Activated CD8-positive, alpha-beta memory T cell treated with anti-CD3 and anti-CD28 coated beads for 24 hours (primary cell): ENCODE measurements at regions not wholly inside any gene's neighbourhood (a gene's known extent, or its start where the extent isn't known, plus 50 kb on each side); places are given as distances from the start of the nearest gene placed in this dataset.

Experiments
- DNase-seq: peaks from one replicate; pipeline ENCODE4 v3.0.0-alpha.2; 2020

DNA sequence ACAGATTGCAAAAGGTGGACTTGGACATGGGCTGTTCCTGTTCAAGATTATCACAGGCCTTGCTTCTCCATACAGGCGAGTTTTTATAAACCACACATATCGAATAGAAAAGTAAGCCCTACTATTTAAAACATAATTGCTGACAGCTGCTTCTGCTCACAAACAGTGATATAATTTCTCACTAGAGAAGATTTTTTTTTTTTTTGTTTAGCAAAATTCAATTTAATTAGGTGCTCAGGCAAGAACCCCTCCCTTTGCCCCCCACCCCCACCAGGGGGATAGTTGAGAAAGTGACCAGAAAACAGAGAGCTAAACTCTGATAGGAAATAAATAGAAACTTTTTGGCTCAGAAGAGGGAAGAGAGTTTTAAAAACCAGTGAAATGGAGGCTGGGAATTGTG is 132.8 kb upstream of the CRY1 start:
- DNase-seq, result no peak

DNA sequence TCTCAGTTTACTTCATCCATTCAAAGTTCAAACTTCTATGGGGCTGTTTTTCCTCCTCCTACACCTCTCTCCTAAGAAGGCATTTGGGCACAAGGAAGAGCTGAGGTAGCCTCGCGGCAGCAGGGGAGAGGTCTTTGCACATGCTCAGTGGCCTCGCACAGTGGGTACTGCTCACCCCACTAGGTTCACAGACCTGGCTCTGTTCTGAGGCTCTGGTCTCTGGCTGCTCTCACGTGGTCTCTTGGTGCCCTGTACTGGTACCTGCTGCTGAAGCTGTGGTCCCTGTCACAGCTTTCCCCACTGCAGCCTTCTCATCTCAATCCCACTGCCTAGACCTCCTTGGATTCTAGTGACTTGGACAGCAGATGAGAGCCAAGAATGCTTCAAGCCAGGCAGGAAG is 134.7 kb upstream of the CRY1 start:
- no peak for DNase-seq

DNA sequence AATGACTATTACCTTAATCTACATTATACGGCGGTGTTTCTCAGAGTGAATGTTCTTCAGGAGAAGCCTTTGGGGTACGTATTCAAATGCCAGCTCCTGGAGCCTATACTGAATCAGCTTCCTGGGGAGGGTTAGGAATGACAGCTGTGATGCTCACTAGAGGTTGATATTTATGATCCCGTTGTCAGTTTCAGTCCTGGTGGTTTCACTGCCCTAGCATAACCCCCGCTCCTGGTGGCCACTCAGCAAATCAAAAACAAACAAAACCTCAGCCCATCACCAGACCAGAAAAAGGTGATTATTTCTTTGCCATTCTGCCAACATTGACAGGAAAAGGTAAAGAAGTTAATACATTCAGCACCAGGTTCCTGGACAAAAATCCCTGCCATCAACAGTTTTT is 136.5 kb upstream of the CRY1 start:
- no peak for DNase-seq

DNA sequence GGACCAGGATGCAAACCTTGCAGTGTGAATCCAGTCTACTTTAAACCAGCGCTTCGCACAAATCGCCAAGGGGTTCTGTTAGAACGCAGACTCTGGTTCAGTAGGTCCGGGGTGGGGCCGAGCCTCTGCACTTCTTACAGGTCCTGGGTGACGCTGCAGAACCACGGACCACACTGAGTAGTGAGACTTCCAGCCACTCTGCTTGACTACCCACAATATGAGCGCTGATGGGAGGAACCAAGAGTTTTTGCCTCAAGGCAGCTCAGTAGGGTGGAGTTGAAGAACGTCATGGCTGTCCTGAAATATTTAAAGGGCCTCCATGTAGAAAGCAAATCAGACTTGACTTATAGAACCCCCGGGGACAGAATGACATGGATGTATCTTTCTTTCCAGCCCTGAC is 138.0 kb upstream of the CRY1 start:
- DNase-seq, result no peak

DNA sequence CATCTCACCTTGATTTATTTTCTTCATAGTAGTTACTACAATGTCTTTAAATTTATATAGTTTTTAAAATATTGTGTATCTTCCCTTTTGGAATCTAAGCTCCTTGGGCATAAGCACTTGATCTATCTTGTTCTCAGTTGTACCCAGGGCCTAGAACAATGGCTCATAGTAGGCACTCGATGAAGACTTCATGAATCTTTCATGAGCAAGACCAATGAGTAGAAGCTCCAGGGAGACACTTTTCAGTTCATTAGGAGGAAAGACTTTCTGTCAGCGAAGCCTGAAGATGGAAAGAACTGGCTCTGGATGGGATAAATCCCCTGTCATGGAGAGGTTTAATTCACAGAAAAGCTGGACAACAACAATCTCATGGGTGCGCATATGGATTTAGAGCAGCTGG is 140.2 kb upstream of the CRY1 start:
- DNase-seq, result no peak

DNA sequence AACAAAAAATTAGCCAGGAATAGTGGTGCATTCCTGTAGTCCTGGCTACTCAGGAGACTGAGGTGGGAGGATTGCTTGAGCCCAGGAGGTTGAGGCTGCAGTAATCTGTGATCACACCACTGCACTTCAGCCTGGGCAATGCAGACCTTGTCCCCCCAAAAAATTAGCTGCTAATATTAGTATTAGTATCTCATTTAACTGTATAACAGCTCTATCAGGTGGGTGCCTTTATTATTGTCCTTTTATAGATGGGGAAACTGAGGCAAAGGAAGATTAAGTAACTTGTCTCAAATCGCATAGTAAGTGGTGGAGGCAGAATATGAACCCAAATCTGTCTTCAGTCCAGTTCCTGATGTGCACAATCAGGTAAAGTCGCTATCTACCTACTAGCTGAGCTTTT is 142.3 kb upstream of the CRY1 start:
- DNase-seq, result no peak

DNA sequence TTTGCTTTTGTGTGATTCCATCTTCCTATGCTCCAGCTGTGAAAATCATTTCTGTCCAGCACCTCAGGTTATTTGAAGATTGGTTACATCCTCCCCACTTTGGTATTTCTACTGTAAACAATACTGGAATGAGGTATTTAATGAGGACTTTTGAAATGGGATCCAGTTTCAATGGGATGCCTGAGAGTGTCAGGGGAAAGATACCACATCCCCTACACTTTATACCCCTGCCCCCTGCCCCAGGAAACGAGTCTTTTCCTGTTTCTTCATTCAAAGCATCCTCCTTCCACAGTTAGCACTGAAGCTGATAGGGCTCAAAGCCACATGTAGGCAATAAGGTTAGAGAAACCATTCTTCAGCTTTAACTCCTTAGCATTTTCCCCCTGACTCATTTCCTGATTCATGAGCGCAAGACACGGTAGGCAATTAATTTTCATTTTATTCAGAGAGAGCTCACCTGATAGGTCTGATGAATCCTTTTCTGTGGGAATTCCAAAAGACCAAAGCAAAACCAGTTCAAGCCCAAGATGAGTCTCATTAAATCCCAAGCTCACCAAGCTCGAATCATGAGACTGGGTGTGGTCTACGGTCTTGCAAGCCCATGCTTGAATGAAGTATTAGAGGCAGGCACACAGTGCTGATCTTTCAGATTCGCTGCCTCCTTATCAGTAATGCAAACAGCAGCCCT is 143.6 kb upstream of the CRY1 start:
- DNase-seq, result no peak

DNA sequence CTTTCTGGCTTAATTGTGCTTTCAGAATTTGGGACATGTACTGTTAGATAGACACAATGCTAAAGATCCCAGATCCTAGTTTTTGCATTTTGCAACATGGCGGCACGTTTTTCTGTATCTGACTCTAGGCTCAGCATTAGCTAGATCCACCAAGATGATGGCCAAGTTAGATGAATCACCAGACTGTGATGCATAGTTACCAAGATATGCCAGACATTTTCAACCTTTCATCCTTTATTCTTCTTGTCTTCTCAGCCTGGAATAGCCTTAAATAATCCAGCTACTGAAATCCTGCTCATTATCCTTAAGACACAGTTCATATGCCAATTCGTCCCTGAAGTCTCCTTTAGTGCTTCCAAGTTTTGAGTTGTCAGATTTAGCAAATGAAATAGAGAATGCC is 144.9 kb upstream of the CRY1 start:
- no peak for DNase-seq

DNA sequence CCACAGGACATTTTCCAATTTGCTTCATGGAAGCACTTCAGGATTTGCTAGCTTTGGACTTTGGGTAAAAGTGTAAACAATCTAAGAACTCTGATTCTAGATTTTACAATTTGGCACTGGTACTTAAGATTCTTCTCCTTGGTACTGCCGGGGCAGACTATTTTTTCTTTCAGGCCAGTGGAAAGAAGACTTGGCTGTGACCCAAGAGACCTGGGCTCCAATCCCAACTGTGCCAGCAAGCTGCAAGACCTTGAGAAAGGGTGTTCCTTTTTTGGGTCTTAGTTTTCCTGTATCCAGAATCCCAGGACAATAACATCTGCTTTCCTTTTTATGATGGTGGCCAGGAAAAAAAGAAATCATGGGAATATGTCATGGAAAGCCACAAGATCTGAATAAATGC is 148.1 kb upstream of the CRY1 start:
- DNase-seq, result no peak

DNA sequence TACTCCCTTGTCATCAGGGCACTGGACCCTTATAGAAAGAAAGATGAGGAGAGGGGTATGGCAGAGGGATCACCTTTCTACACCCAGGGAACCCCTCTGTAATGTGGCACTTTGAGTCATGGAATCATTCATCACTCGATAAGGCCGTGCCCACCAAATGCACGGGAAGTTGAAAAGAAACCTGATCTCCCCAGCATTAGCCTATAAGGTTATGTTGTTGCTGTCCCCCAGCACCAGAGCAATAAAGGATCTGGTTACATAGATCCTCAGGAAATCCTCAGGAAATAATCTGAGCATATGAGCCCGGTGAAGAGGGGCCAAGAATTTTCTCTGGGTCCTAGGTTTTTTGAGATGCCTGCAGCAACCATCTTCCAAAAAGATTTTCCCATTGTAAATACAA is 148.8 kb upstream of the CRY1 start:
- DNase-seq, result no peak

DNA sequence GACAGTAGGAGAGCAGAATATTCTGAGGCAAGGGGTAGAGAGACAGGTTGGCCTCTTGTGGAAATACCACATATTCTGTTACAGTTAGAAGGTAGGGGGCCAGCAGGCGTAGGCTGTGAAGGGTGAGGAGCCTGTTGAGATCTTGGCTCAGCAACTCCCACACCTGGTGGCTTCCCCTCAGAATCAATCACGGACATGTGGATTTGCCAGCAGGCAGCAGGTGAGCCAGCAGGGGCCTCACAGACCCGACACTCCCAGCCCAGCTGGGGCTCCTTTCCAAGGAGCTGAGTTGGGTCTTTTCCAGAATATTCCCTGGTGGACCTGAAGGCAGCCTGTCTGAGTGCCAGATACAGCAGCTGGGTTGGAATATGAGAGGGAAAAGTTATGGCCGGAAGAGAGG is 150.0 kb upstream of the CRY1 start:
- DNase-seq, result no peak

DNA sequence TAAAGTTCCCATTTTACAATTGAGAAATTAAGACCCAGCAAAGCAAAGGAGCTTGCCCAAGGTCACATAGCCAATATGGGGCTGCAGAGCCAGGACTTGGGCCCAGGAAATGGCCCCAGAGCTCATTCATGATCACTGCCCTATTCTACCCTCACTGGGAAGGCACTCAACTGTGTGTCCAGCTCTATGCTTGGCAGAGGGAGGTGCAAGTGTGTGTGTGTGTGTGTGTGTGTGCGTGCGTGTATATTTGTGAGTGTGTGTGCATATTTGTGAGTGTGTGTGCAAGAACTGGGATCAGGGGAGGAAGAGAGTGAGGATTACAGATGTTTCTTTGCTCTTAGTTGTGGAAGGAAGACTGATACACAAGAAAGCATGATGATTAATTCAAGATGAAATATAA is 151.2 kb upstream of the CRY1 start:
- DNase-seq, result no peak

DNA sequence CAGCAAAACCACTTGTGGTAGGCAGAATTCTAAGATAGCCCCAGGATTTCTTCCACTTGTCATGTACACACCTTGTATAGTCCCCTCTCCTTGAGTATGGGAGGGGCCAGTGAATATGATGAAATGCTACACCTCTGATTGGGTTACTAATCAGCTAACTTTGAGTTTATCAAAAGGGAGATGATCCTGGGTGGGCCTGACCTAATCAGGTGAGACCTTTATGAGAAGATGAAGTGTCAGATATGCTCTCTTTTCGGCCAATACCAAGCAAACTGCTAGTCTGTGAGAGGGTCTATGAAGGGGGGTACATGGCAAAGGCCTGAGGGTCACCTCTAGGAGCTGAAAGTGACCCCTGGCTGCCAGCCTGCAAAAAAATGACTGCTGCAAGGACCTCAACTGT is 154.3 kb upstream of the CRY1 start:
- DNase-seq, result no peak

DNA sequence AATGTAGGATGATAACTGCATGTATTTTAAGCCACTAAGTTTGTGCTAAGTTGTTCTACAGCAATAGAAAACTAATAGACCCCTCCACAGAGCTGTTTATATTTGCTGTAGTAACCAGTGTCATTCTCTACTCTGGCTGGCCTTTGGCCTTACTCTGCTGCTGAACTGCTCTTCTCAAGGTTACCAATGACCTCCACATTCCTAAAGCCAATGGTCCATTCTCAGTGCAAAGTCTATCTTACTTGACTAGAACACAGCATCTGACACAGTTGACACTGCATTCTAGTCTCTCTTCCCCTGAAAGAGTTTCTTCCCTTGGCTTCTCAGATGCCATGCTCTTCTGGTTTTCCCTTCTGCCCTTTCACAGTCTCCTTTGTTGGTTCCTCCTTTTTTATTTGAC is 154.8 kb upstream of the CRY1 start:
- DNase-seq, result no peak

DNA sequence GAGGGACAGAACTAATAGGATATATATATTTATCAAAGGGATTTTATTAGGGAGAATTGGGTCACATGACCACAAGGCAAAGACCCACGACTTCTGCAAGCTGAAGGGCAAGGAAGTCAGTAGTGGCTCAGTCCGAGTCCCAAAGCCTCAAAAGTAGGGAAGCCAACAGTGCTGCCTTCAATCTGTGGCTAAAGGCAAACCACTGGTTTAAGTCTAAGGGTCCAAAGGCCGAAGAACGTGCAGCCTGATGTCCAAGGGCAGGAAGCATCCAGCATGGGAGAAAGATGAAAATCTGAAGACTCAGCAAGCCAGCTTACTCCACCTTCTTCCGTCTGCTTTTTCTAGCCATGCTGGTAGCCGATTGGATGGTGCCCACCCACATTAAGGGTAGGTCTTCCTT is 157.9 kb upstream of the CRY1 start:
- DNase-seq, result no peak

DNA sequence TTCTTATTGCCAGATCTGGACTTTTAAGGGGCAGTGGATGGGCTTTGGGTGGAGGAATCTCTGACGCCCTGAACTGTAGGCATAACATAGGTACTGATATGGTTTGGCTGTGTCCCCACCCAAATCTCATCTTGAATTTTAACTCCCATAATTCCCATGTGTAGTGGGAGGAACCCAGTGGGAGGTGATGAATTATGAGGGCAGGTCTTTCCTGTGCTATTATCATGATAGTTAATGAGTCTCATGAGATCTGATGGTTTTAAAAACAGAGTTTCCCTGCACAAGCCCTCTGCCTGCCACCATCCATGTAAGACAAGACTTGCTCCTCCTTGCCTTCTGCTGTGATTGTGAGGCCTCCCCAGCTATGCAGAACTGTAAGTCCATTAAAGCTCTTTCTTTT is 160.0 kb upstream of the CRY1 start:
- no peak for DNase-seq

DNA sequence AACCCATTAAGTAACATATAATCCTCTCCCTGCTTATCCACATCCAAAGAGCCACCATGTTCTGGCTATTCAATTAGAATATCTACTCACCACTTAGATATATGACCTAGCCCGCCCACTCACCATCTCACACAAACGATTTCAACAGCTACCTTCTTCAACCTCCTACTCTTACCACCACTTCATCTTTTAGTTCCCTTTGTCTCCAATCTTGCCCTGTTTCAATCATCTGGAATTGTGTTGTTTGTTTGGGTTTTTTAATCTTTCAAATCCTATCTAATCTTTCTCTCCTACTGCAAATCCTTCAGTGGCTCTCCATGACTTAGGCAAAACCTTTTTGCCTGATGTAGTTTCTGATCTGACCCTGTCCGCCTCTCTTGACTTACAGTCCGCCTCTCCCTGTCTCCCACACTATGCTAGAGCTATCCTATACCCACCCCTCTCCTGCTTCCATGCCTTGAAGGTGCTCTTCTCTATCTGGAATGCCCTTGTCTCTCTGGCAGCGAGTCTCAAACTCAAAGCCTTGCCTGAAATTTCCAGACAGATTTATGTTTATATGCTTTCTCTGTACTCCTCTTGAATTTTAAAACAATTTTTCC is 161.0 kb upstream of the CRY1 start:
- DNase-seq, result no peak

DNA sequence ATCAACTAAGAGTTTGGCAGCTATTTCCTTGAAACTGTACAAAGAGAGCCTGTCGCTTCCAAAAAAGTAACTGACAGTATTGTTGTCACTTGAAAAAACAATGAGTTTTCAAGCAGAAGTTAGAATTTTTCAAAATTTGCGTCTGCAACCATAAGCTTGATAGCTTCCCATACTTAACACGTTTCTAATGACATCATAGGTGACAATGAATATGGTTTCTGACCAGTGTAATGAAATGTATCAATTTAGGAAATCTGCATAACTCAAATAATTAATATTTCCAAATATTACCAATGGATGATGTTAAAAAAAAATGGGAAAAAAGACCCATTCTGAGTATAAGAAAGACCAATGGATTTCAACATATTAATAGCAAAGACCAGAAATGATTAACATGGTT is 165.4 kb upstream of the CRY1 start:
- no peak for DNase-seq

DNA sequence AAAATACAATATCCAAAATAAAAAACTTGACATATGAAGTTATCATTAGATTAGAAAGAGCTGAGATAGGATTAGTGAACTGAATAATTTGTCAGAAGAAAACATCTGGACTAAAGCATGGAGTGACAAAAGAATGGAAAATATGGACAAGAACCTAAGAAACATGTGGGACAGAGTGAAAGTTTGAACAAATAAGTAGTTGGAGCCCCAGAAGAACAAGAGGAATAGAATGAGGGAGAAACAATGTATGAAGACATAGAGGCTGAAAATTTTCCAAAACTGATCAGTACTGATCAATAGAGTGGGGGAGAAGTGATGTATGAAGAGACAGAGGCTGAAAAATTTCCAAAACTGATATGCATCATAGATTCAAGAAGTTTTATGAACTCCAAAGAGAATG is 170.6 kb upstream of the CRY1 start:
- no peak for DNase-seq

DNA sequence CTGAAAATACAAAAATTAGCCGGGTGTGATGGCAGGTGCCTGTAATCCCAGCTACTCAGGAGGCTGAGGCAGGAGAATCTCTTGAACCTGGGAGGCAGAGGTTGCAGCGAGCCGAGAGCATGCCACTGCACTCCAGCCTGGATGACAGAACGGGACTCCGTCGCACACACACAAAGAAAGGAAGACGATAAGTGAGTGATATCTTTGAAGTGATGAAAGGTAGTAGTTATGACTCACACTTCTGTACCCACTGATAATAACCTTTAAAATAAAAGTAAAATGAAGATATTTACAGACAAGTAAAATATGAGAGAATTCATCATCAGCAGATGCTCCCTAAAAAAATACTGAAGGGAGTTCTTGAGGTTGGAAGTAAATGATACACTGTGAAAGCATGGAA is 171.3 kb upstream of the CRY1 start:
- DNase-seq, result no peak

DNA sequence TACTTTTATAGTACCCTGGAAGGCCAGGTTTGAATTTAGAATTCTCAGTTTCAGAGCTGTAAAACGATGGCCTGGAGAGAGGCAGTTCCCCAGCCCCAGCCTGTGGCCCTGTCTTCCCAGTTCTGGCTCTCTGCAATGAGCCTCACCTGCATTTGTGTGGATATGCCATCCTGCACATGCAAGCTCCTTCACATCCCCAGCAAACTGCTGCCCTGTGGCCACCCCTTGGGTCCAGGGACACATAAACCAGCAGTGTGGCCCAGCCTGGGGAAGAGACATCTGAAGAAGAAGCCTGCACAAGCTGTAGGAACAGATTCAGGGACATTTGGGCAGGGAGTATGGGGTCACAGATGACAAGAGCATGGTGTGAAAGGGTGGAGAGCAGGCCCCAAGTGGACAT is 174.3 kb upstream of the CRY1 start:
- DNase-seq, result no peak

DNA sequence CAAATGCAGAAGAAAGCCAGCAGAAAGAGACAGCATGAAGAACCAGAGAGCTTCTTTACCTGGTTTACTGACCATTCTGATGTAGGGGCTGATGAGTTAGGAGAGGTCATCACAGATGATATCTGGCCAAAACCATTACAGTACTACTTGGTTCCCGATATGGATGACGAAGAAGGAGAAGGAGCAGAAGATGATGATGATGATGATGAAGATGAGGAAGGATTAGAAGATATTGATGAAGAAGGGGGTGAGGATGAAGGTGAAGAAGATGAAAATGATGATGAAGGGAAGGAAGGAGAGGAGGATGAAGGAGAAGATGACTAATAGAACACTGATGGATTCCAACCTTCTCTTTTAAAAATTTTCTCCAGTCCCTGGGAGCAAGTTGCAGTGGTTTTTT is 178.2 kb upstream of the CRY1 start:
- DNase-seq, result no peak

DNA sequence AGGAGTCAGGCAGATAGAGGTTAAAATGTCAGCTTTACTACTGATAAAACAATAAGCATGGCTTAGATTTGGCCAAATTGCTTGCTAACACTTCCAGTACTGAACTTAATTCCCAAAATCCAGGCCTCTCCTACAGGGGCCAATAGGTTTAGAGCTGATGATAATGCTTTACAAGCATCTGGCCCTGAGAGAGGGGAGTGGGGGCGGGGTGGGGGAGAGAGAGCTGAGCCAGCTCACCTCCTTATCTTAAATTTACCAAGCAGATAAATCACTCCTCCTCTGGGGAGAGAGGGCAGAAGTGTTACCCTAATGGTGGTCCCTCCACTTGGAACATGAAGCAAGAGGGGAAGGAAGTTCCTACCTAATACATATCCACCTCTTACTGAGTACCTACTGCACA is 182.2 kb upstream of the CRY1 start:
- DNase-seq, result no peak

DNA sequence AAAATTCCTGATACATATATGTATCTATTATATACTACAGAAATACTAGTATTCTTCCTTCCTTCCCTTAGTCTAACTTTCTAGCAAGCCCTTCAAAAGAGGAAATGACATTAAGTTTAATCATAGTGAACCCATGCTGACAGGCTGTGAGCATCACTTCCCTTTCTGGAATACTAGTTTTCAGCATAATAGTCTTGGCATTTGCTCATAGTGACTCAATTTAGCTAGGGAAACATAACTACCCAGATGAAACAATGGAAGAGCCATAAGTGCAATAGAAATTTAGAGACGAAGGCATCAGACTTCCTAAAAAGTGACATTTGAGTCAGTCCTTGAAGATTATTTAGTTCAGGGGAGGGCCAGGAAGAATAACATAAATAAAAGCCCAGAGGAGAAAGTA is 184.5 kb upstream of the CRY1 start:
- DNase-seq, result no peak

DNA sequence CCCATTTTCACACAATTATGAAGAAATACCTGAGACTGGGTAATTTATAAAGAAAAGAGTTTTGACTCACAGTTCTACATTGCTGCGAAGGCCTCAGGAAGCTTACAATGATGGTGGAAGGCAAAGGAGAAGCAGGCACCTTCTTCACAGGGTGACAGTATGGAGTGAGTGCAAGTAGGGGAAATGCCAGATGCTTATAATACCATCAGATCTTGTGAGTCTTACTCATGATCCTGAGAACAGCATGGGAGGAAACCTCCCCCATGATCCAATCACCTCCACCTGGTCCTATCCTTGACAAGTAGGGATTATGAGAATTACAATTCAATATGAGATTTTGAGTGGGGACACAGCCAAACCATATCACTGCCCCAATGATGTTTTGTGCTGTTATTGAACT is 189.3 kb upstream of the CRY1 start:
- no peak for DNase-seq

DNA sequence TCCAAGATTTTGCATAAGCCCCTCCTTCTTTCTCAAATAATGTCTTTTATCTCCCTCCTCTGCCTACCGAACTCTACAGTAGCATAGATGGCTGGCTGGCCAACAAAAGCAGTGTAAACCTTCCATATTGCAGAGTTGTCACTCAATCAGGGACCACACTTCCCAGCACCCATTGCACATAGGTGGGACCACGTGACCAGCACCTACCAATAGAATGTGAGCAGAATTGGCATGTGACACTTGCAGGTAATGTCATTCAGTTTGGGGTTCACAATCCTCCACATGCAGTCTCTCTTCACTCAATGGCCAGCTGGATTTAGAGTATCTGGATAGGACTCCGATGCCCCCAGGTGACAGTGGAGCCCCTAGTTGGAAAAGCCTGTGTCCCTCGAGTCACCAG is 190.3 kb upstream of the CRY1 start:
- no peak for DNase-seq
